Astrocyte (in vitro differentiated cells and primary cell): ENCODE measurements at regions not wholly inside any gene's neighbourhood (a gene's known extent, or its start where the extent isn't known, plus 50 kb on each side); places are given as distances from the start of the nearest gene placed in this dataset.

ENCODE experiments used
- CTCF ChIP-seq: IDR thresholded peaks from 2 replicates; pipeline ENCODE4 v1.5.1; 2011; ENCODE audit warnings: low read depth, mild to moderate bottlenecking, inconsistent platforms, low read length, moderate library complexity; ENCODE audit not compliant: insufficient read depth
- EZH2 ChIP-seq: IDR thresholded peaks from 2 replicates; pipeline ENCODE4 v1.6.1; 2012; ENCODE audit warnings: mild to moderate bottlenecking, low read length, inconsistent platforms; ENCODE audit not compliant: insufficient read depth

DNA sequence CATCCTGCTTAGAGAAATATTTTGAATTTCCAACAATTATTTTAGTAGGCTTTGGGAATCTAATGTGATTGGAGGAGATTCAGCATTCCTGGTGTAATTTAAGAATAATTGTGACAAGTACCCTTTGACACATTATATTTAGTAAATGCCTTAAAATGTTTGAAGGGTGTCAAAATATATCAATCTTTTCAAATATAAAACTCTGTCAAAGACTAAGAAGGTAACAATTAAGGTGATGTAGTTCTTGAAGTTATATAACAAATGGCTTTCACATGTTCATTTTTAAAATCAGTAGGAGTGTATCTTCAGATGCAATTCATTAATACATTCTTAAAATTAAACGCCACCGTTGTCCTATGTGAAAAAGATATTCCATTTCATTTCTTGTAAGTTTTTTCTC lies 1977.1 kb upstream of the CDH9 start:
- TF ChIP-seq CTCF (no peak), EZH2 (no peak)
